Fibroblast of lung (primary cell): ENCODE measurements at regions not wholly inside any gene's neighbourhood (a gene's known extent, or its start where the extent isn't known, plus 50 kb on each side); places are given as distances from the start of the nearest gene placed in this dataset.

Experiments used
- DNase-seq, 2 donors: peaks; one replicate each; pipeline versions ENCODE4 v3.0.0 to v3.0.0-alpha.2; 2010; ENCODE audit warnings: low read depth in 2 of 2
- H2AFZ ChIP-seq: 2 replicates; pipeline ENCODE4 v1.5.1; 2012; ENCODE audit warnings: low read length, control low read depth, inconsistent platforms
- H3K27ac ChIP-seq: 2 replicates; pipeline ENCODE4 v1.5.1; 2011; ENCODE audit warnings: low read length, control low read depth; ENCODE audit not compliant: insufficient read depth
- H3K27me3 ChIP-seq: 2 replicates; pipeline ENCODE4 v1.5.1; 2011; ENCODE audit warnings: mild to moderate bottlenecking, low read length; ENCODE audit not compliant: control insufficient read depth, insufficient read depth
- H3K36me3 ChIP-seq: 2 replicates; pipeline ENCODE4 v1.5.1; 2011; ENCODE audit warnings: low read length; ENCODE audit not compliant: control insufficient read depth, insufficient read depth
- H3K4me1 ChIP-seq: 2 replicates; pipeline ENCODE4 v1.5.1; 2011; ENCODE audit warnings: low read length; ENCODE audit not compliant: control insufficient read depth, insufficient read depth; ENCODE audit errors: extremely low read depth
- H3K4me2 ChIP-seq: 2 replicates; pipeline ENCODE4 v1.5.1; 2011; ENCODE audit warnings: low read length, control low read depth; ENCODE audit not compliant: insufficient read depth; ENCODE audit errors: extremely low read depth
- H3K4me3 ChIP-seq, 4 experiments: fragments of 200-600 bp in 1 of 4; sonication (generic) in 1 of 4; replicated peaks in 1 of 4; 2 replicates each; pipeline ENCODE4 v1.5.1; 2011 to 2016; ENCODE audit warnings: low read length in 4 of 4, low read depth in 3 of 4, mild to moderate bottlenecking in 3 of 4, control low read depth in 2 of 4, inconsistent platforms in 1 of 4, mixed read lengths in 1 of 4; ENCODE audit not compliant: insufficient read depth in 1 of 4; ENCODE audit errors: control extremely low read depth in 1 of 4
- H3K79me2 ChIP-seq: 2 replicates; pipeline ENCODE4 v1.5.1; 2012; ENCODE audit warnings: mild to moderate bottlenecking, low read length, inconsistent platforms; ENCODE audit not compliant: control insufficient read depth, insufficient read depth
- H3K9ac ChIP-seq: 2 replicates; pipeline ENCODE4 v1.5.1; 2011; ENCODE audit warnings: mild to moderate bottlenecking, low read length, control low read depth; ENCODE audit not compliant: insufficient read depth
- H3K9me3 ChIP-seq: 2 replicates; pipeline ENCODE4 v1.5.1; 2012; ENCODE audit warnings: low read depth, low read length; ENCODE audit not compliant: control insufficient read depth, insufficient read depth
- H4K20me1 ChIP-seq: 2 replicates; pipeline ENCODE4 v1.5.1; 2011; ENCODE audit warnings: low read length; ENCODE audit not compliant: control insufficient read depth, insufficient read depth; ENCODE audit errors: extremely low read depth
- EZH2 ChIP-seq: IDR thresholded peaks from 2 replicates; pipeline ENCODE4 v1.5.1; 2012; ENCODE audit warnings: low read length, control low read depth, mild to moderate bottlenecking; ENCODE audit errors: missing control alignments
- TF ChIP-seq, protein P1 (sequence below), 2 donors: IDR thresholded peaks in 1 of 2; conservative IDR thresholded peaks in 1 of 2; 1 replicate in 1 of 2; 2 replicates in 1 of 2; pipeline ENCODE4 v1.5.1; 2011 to 2012; ENCODE audit warnings: low read length in 2 of 2, control low read depth in 1 of 2, inconsistent platforms in 1 of 2, low read depth in 1 of 2, mild to moderate bottlenecking in 1 of 2

DNA sequence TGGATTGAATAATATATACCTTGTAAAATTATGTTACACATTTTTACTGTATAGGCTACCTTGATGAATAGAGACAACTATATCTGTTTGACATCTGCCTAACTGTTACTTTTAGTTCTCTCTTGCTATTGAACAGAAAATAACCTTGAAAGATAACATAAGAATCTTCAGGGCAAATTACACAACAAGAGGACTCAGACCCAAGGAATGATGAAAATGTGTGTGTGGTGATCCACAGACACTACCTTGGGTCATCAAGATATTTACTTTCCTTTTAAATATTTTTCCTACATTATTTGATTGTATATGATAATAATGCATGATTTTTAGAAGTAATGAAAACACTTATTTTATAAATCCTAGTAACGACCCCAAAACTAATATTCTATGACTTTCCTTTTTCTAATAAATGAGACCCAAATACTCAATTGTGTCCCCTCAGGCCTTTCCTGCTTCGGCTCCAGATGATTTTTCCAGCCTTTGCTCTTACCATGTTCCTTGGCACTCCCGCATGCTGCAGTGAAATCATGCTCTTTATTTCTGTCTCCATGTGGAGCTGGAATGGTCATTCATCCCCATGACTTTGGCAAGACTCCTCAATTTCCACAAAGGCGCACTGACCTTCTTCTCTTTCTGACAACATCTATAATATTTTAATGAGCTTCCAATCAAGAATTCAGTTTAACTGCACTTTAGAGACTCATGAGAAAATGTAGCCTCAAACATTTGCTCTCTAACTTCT lies 187.6 kb downstream of the EPM2A start:
- no peaks in the 10 kb centered on the region for H3K36me3 ChIP-seq
- no peaks in the 10 kb centered on the region for H3K27me3 ChIP-seq
- no peak overlapping the region for H3K27ac ChIP-seq
- no peaks in the 10 kb centered on the region for H3K79me2 ChIP-seq
- no peak overlapping the region for H3K9ac ChIP-seq
- peak in 1 of 2 donors; percentile 25 for DNase-seq
- no peaks in the 10 kb centered on the region for H4K20me1 ChIP-seq
- H3K9me3 ChIP-seq = no peaks in the 10 kb centered on the region
- no peak overlapping the region for H3K4me2 ChIP-seq
- TF ChIP-seq, protein P1, sequence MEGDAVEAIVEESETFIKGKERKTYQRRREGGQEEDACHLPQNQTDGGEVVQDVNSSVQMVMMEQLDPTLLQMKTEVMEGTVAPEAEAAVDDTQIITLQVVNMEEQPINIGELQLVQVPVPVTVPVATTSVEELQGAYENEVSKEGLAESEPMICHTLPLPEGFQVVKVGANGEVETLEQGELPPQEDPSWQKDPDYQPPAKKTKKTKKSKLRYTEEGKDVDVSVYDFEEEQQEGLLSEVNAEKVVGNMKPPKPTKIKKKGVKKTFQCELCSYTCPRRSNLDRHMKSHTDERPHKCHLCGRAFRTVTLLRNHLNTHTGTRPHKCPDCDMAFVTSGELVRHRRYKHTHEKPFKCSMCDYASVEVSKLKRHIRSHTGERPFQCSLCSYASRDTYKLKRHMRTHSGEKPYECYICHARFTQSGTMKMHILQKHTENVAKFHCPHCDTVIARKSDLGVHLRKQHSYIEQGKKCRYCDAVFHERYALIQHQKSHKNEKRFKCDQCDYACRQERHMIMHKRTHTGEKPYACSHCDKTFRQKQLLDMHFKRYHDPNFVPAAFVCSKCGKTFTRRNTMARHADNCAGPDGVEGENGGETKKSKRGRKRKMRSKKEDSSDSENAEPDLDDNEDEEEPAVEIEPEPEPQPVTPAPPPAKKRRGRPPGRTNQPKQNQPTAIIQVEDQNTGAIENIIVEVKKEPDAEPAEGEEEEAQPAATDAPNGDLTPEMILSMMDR (conservative IDR thresholded peaks at IDR 0.05 in 1 of 2, IDR thresholded peaks at IDR 0.05 in 1 of 2; ENCODE audit: low read depth in 1 of 2, low read length in 2 of 2) = no peak
- TF ChIP-seq EZH2 = no peak
- H2AFZ ChIP-seq = no peak overlapping the region
- H3K4me1 ChIP-seq = no peaks in the 10 kb centered on the region
- no peak overlapping the region for H3K4me3 ChIP-seq

DNA sequence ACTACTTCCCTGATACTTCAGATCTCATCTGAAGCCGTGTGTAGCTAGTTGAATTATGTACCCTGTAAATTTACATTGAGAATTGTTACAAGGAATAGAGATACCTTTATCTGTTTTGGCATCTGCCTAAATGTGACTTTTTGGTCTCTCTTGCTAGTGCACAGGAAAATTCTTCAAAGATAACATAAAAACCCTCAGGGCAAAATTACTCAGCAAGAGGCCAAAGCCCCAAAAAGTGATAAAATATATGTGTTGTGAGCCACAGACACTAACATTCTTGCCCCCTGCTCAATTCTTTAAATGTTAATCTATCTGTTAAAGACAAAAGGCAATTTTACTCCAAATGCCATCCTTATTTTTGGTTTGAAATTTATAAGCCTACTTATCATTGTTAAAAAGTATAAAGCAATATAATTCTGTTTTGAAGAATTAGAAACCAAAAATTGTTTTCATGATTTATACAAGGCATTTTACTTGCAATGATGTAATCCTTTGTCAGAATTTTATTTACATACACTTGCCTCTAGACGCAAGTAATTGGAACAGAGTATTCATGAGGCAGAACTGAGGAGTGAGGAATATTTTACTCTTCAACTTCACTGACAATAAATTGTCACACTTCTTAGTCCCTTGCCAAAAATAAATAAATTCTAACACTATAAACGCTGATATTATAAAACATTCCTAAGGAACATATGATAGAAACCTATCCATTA lies 186.2 kb downstream of the EPM2A start:
- Histone ChIP-seq H3K27ac (no peak overlapping the region), H3K9ac (no peak overlapping the region), H3K36me3 (no peaks in the 10 kb centered on the region), H3K4me2 (no peak overlapping the region), H3K9me3 (no peaks in the 10 kb centered on the region), H2AFZ (no peak overlapping the region), H4K20me1 (no peaks in the 10 kb centered on the region), H3K79me2 (no peaks in the 10 kb centered on the region), H3K4me1 (no peaks in the 10 kb centered on the region), H3K27me3 (no peaks in the 10 kb centered on the region), H3K4me3 (no peak overlapping the region)
- peak in 1 of 2 donors; percentile 25 for DNase-seq
- no peak for TF ChIP-seq EZH2
- TF ChIP-seq, protein P1 (conservative IDR thresholded peaks at IDR 0.05 in 1 of 2, IDR thresholded peaks at IDR 0.05 in 1 of 2; ENCODE audit: low read depth in 1 of 2, low read length in 2 of 2) = no peak

DNA sequence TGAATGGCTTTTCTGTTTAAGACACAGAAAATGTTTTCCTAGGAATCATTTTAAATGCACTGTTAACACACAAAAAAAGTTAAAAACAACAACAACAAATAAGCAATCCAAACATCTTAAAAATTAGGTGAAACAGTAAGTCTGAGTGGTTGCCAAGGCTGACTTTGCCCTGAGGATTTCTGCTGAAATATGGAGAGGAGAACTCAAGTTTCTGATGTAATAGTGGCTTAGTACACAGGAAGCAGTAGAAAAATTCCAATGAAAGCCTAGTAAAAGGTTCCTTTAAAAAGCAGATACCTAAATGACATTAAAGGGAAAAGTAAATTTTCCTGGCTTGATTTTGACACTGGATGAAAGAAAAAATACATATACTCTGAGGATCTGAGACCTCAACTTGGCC lies 184.2 kb downstream of the EPM2A start:
- TF ChIP-seq, protein P1 (conservative IDR thresholded peaks at IDR 0.05 in 1 of 2, IDR thresholded peaks at IDR 0.05 in 1 of 2; ENCODE audit: low read depth in 1 of 2, low read length in 2 of 2) = no peak
- no peak for TF ChIP-seq EZH2
- Histone ChIP-seq H4K20me1 (no peaks in the 10 kb centered on the region), H3K79me2 (no peaks in the 10 kb centered on the region), H3K4me1 (no peaks in the 10 kb centered on the region), H3K27me3 (no peaks in the 10 kb centered on the region), H3K9ac (no peak overlapping the region), H3K4me3 (no peak overlapping the region), H3K36me3 (no peaks in the 10 kb centered on the region), H3K4me2 (no peak overlapping the region), H3K27ac (no peak overlapping the region), H3K9me3 (no peaks in the 10 kb centered on the region), H2AFZ (no peak overlapping the region)
- DNase-seq = no peak
